ENCODE measurements at regions not wholly inside any gene's neighbourhood (a gene's known extent, or its start where the extent isn't known, plus 50 kb on each side); places are given as distances from the start of the nearest gene placed in this dataset.

DNA sequence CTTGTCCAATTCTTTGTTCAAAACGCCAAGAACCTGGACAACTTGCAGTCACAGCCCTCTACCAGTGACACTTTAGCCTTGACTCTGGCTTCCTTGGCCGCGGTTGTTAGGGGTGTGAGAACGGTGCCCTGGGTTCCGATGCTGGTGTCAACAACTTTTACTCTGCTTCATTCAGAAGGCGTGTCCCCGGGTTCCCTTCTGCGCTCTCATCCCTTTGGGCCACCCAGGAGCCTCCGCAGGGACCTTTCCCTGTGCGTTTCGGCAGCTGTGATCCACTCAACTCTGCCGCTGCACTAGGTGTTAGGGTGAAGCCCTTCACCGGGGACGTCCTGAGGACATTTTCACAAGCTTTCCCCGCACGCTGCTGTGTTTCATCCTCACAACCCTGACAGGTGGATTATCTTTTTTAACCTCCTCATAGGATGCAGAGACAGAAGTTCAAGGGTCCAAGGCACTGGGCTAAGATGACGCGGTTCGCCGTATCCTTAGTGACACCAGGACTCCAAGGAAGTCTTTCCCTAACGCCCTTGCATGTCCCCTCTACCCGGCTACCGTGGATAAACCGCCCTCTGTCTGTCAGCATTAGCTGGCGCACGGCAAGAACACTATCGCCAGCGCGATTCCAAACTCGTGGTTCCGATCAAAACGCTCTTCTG lies 133.5 kb upstream of the SHH start:
- Histone ChIP-seq H3K27me3 (replicated peaks in 1 of 4; ENCODE audit: control extremely low read depth in 1 of 4, control insufficient read depth in 3 of 4, insufficient read depth in 4 of 4, low read length in 3 of 4) (no peaks in the 10 kb centered on the region), H3K4me1 (ENCODE audit: control insufficient read depth in 2 of 2, insufficient read depth in 2 of 2, low read length in 2 of 2) (no peaks in the 10 kb centered on the region), H3K4me2 (replicated peaks; ENCODE audit: low read depth, low read length, poor library complexity, severe bottlenecking) (no peak overlapping the region), H3K27ac (ENCODE audit: low read length in 2 of 2) (no peak overlapping the region), H3K79me2 (ENCODE audit: control insufficient read depth, insufficient read depth, low read length) (no peaks in the 10 kb centered on the region), H2AFZ (ENCODE audit: insufficient read depth, low read depth, low read length, poor library complexity, severe bottlenecking) (no peak overlapping the region), H3K9ac (ENCODE audit: low read length) (no peak overlapping the region), H3K36me3 (replicated peaks in 1 of 2; ENCODE audit: control extremely low read depth in 1 of 2, control insufficient read depth in 1 of 2, extremely low read depth in 1 of 2, insufficient read depth in 2 of 2, low read length in 1 of 2) (no peaks in the 10 kb centered on the region), H3K9me3 (ENCODE audit: control extremely low read depth in 1 of 3, control insufficient read depth in 2 of 3, insufficient read depth in 1 of 3, low read length in 2 of 3) (peaks cover 0 to 10% (median 0%) of the 10 kb centered on the region in 3 donors), H4K20me1 (ENCODE audit: control insufficient read depth, insufficient read depth, low read length, poor library complexity, severe bottlenecking) (no peaks in the 10 kb centered on the region), H3K4me3 (ENCODE audit: control extremely low read depth in 1 of 5, extremely low read depth in 1 of 5, insufficient read depth in 1 of 5, low read depth in 2 of 5, low read length in 4 of 5) (no peak overlapping the region)
- H3K9me3 Mint-ChIP-seq (ENCODE audit: insufficient read depth), result peaks cover 4% of the 10 kb centered on the region
- H3K4me1 Mint-ChIP-seq, result no peaks in the 10 kb centered on the region
- 93% methylated on average over 32 of the region's 32 CpGs for WGBS (ENCODE audit: insufficient coverage)
- ATAC-seq (ENCODE audit: low read depth) (no peak), DNase-seq (no peak)
- H3K4me3 Mint-ChIP-seq, result no peak overlapping the region
- ChIA-PET POLR2A (no interaction called here), CTCF (no interaction called here)
- H3K27me3 Mint-ChIP-seq, result no peaks in the 10 kb centered on the region
- H3K27ac Mint-ChIP-seq, result no peak overlapping the region
- TF ChIP-seq, protein P1, sequence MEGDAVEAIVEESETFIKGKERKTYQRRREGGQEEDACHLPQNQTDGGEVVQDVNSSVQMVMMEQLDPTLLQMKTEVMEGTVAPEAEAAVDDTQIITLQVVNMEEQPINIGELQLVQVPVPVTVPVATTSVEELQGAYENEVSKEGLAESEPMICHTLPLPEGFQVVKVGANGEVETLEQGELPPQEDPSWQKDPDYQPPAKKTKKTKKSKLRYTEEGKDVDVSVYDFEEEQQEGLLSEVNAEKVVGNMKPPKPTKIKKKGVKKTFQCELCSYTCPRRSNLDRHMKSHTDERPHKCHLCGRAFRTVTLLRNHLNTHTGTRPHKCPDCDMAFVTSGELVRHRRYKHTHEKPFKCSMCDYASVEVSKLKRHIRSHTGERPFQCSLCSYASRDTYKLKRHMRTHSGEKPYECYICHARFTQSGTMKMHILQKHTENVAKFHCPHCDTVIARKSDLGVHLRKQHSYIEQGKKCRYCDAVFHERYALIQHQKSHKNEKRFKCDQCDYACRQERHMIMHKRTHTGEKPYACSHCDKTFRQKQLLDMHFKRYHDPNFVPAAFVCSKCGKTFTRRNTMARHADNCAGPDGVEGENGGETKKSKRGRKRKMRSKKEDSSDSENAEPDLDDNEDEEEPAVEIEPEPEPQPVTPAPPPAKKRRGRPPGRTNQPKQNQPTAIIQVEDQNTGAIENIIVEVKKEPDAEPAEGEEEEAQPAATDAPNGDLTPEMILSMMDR (IDR thresholded peaks at IDR 0.05), result no peak
- no peak for TF ChIP-seq EZH2 (IDR thresholded peaks at IDR 0.05; ENCODE audit: borderline replicate concordance, insufficient read depth, low read depth, low read length, poor library complexity, severe bottlenecking)
- intact Hi-C loops (cut with micrococcal nuclease), result no loop called here

DNA sequence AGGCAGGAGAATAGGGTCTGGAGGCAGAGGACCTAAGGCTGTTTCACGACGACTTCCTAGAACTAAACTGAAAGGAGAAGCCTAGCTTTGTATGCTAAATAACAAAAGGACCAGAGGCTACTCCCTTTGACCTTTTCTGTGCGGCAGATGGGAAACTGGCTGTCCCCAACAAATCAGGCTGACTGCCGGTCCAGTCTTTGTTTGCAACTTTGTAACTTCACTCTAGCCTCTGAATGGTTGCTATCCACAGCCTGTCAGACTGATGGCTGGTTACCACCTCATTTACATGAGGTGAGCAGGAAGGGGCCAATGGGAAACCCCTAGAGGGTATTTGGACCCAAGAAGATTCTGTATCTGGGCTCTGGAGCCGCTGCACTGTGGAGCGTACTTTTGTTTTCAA lies 132.6 kb upstream of the SHH start:
- ChIA-PET CTCF (no interaction called here), POLR2A (no interaction called here)
- no peaks in the 10 kb centered on the region for H3K36me3 ChIP-seq (replicated peaks in 1 of 2; ENCODE audit: control extremely low read depth in 1 of 2, control insufficient read depth in 1 of 2, extremely low read depth in 1 of 2, insufficient read depth in 2 of 2, low read length in 1 of 2)
- H3K27ac Mint-ChIP-seq, result no peak overlapping the region
- H3K27me3 ChIP-seq (replicated peaks in 1 of 4; ENCODE audit: control extremely low read depth in 1 of 4, control insufficient read depth in 3 of 4, insufficient read depth in 4 of 4, low read length in 3 of 4), result no peaks in the 10 kb centered on the region
- no peak overlapping the region for H3K9ac ChIP-seq (ENCODE audit: low read length)
- H3K4me2 ChIP-seq (replicated peaks; ENCODE audit: low read depth, low read length, poor library complexity, severe bottlenecking), result no peak overlapping the region
- 86% methylated on average over 6 of the region's 6 CpGs for WGBS (ENCODE audit: insufficient coverage)
- no peaks in the 10 kb centered on the region for H4K20me1 ChIP-seq (ENCODE audit: control insufficient read depth, insufficient read depth, low read length, poor library complexity, severe bottlenecking)
- intact Hi-C loops (cut with micrococcal nuclease), result no loop called here
- DNase-seq, result no peak
- no peak overlapping the region for H2AFZ ChIP-seq (ENCODE audit: insufficient read depth, low read depth, low read length, poor library complexity, severe bottlenecking)
- H3K27ac ChIP-seq (ENCODE audit: low read length in 2 of 2), result no peak overlapping the region
- H3K4me3 ChIP-seq (ENCODE audit: control extremely low read depth in 1 of 5, extremely low read depth in 1 of 5, insufficient read depth in 1 of 5, low read depth in 2 of 5, low read length in 4 of 5), result no peak overlapping the region
- no peak for ATAC-seq (ENCODE audit: low read depth)
- H3K79me2 ChIP-seq (ENCODE audit: control insufficient read depth, insufficient read depth, low read length), result no peaks in the 10 kb centered on the region
- H3K4me3 Mint-ChIP-seq, result no peak overlapping the region
- H3K9me3 Mint-ChIP-seq (ENCODE audit: insufficient read depth), result peaks cover 7% of the 10 kb centered on the region
- no peak for TF ChIP-seq EZH2 (IDR thresholded peaks at IDR 0.05; ENCODE audit: borderline replicate concordance, insufficient read depth, low read depth, low read length, poor library complexity, severe bottlenecking)
- TF ChIP-seq, protein P1 (IDR thresholded peaks at IDR 0.05), result no peak
- peaks cover 4% of the 10 kb centered on the region for H3K27me3 Mint-ChIP-seq
- peaks cover 0 to 10% (median 0%) of the 10 kb centered on the region in 3 donors for H3K9me3 ChIP-seq (ENCODE audit: control extremely low read depth in 1 of 3, control insufficient read depth in 2 of 3, insufficient read depth in 1 of 3, low read length in 2 of 3)
- no peaks in the 10 kb centered on the region for H3K4me1 Mint-ChIP-seq
- H3K4me1 ChIP-seq (ENCODE audit: control insufficient read depth in 2 of 2, insufficient read depth in 2 of 2, low read length in 2 of 2), result no peaks in the 10 kb centered on the region

Measured in B cell (primary cell).